Right hindlimb (tissue), 1 donor: ENCODE measurements at regions not wholly inside any gene's neighbourhood (a gene's known extent, or its start where the extent isn't known, plus 50 kb on each side); places are given as distances from the start of the nearest gene placed in this dataset.

ENCODE experiments used
- DNase-seq: peaks from one replicate; pipeline ENCODE4 v3.0.0-alpha.2; 2018

DNA sequence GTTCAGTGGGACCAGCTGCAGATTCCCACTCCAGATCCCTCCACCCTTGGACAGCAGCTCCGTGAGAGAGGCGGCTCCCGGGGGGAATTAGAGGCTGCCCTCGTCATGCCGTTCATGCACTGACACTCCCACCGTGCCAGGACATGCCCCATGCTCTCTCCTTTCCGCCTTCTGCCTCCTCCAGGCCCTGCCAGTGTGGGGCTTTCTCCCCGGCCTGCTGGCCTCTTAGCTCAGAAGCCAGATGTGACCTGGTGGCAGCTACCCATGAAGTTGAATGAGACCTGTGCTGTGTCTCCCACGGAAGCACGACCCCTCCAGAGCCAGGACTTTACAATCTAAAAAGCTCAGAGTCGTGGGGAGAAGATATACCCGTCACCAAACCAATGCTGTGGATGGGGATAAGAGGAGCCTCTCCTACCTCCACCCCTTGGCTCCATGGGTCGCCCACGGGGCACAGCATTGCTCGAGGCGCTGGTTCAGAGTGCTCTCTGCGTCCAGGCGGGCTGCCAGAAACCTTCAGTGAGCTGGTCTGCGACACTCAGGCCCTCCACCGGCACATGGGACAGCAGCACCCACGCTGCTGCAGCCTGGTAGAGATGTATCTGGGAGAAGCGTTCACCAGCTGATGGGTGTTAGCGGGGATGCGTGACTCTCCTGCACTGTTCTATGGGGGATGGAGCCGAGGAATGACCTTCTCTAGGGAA lies 111.0 kb upstream of the GPC1 start:
- no peak for DNase-seq

DNA sequence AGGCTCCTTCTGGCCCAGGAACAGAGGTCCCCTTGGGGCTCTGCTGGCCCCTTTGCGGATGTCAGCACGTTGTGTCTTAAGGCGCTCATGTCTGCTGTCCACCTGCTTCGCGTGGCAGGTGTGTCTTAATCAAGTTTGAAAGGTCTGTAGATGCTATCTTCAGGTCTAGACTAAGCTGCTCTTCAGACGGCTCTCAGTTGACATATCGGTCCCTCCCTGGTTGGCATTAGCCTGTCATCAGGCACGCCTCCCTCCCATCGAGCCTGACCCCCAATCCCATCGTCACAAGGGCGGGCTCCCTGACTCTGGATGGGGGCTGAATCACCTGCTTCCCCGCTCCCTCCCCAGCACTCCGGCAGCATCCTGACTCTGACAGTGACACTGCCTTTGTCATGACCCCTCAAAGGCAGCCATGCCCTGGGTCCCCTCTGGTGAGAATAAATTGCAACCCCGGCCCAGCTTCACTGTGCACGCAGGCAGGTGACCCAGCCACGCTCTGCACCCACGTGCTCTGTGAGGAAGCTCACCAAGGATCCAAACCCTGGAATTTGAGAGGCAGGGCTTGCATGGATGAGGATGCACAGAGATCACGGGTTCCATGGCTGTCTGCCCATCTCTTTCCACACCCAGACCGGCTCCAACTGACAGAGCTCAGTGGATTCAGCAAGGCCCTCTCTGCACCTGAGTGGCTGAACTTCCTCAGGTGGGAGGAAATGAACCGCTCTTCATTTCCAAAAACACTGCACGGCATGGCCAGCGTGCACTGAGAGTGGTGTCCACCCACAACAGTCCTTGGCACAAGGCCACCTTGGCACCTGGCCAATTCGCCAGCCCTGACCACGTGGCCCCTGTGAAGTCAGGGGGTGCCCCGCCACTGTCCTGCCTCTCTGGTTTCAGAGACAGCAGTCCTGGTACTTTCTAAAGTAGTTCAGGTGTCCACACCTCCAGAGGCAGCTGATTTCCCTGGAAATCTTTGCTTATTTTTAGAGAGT lies 110.2 kb upstream of the GPC1 start:
- no peak for DNase-seq

DNA sequence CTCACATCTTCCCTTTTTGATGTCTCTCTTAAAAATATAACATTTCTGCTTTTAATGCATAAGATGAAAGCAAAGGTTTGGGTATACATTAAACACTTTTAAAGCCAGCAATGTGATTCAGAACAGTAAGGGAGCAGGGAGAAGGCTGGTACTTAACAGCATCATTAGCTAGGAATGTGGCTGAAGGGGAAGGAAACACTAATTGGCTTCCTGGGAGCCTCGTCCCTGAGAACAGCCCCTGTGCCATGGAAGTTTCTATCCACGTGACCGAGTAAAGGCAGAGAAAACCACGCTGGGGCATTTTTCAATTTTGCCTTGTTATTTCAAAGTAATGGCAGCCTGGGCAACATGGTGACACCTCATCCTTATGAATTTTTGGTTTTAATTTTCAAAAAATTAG lies 109.2 kb upstream of the GPC1 start:
- DNase-seq: no peak

DNA sequence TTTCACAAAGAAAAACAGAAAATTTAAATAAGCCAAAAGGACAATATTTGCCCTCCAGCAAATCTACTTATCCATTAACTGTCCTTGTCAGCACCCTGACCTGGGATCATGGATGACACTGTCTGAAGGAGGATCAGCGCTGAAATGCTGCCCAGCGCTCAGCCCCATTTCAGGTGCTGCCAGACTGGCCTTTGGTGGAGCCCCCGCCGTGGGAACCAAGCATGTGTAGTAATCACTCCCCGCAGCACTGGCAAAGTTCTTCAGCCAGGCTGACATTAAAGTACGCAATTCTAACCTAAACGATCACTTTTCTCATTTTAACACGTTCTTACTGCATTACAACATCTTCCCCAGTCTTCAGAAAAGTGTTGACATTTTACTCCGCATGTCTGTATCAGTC lies 108.6 kb upstream of the GPC1 start:
- DNase-seq: no peak

DNA sequence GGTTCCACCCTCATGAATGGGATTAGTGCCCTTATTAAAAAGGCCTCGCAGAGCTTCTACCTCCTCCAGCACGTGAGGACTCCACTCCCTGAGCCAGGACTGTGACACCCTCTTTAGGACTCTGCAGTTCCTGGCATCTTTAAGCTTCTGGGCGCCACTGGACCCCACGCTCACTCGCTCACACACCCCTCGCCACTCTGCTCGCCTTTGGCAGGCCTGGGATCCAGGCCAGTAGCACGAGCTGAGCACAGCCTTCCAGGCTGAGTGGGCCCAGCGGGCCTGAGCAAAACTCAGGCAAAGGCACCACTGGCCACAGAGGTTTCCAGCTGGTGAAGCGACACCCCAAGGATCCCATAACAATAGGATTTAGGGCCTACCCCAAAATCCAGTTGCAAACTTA lies 107.9 kb upstream of the GPC1 start:
- DNase-seq: no peak

DNA sequence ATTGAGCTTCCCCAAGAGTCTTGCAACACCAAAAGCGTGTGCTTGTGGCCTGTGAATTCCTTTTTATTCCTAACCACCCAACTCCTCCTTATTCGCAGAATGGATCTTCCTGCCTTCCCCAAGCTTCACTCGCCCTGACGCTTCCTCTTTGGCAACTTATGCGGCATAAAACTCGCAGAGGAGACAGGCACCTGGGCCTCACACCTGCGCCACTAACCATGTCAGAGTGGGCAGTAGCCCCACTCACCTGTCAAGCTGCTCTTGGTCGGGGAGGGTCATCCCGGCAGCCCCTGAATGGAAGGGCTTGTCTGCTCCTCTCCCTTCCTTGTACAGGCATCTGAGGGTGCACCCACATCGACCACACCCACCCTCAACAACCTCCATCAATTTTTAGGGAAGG lies 106.9 kb upstream of the GPC1 start:
- DNase-seq: no peak

DNA sequence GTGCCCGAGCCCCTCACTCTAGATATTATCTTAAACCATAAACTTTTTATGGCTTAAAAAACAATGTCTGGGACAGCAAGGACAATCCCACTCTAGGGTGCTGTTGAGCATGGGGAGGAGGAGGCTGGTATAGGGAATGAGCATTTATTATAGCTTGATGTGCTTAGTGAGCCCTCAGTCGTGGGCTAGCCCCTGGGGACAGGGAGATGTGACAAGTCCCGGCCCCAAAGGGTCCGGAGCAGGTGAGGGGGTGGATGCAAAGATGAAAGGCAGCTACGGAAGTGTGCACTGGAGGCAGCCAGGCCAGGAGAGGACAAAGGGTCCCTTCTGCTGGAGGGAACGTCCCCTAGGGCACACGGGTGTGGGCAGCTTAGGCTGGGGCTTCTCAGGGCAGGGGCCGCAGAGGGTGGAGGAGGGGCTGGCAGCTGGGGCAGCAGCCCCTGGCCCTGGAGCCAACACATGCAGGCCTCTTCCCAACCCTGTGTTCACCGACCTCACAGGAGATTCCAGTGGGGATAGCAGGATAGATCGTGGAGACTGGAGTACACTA lies 106.3 kb upstream of the GPC1 start:
- no peak for DNase-seq

DNA sequence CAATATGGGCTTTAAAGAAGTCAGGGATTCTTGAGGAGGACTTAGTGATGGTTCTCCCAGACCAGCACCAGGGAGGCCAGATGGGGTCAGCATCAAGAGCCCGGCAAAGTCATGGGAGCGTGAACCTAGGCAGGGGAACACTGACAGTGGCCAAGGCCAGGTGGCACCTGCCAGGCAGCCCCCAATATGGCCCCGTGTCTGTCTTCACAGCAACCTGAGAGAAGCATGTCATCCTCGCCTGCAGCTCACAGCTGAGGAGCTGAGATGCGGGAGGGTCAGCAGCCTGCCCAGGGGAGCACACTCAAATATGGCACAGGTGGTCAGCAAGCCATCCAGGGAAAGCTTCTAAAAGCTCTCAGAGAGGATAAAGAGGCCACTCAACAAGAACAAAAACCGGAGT lies 105.7 kb upstream of the GPC1 start:
- no peak for DNase-seq

DNA sequence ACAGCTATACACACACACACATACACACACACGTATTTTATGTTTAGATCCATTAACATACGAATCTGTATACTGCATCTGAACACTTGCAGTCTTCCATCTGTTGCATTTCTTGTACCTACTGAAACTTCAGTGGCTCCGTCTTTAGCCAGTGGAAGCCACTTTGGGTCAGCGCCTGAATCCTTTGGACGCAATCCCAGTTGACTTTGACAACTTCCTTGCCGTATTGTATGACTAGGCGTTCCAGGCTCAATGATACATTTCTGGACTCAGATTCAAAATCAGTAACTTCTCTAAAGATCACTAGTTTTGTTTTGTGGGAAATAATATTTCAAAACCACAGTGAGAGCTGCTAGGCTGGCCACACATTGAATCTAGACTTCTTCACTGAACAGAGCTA lies 101.5 kb upstream of the GPC1 start:
- no peak for DNase-seq

DNA sequence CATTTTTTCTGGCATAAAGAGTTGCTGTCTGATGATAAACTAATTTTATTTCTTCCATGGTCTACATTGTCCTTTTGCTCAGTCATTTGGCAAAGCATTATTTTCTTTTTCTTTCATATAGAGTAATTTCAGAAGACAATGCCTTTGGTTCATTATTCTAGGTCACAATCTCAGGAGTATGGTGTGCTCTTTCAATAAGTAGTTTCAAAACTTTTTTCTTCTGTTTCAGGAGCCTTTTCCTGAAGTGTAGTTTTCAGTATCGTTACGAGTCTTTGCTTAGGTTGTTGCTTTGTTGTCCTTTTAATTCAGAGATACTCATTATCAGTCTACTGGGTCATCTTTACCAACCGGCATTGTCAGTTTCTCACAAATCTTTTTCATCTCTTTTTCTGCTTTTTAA lies 100.4 kb upstream of the GPC1 start:
- DNase-seq: no peak

DNA sequence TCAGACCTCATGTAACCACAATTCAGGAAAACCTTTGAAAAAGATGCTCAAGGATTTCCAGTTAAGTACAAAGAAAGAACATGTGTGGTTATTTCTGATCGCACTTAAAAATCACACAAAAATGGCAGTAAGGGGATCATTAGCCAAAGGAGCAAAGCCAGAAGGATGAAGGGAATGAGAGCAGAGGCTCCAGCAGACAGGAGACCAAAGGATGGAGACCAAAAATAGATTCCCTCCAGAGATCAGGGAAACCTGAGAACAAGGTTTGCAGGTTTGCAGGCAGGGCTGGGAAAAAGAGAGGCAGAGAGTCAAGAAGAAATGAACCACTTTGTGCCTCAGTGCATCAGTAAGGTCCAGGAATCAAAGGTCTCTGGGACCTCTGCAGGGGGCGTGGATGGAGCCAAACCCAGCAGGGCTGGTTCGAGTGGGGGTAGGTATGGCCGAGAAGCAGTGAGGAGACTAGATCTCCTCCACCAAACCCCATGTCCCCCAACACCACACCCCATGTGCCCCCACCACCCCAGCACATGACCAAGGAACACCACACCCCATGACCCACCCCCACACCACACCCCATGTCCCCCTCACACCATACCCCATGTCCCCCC lies 98.5 kb upstream of the GPC1 start:
- no peak for DNase-seq

DNA sequence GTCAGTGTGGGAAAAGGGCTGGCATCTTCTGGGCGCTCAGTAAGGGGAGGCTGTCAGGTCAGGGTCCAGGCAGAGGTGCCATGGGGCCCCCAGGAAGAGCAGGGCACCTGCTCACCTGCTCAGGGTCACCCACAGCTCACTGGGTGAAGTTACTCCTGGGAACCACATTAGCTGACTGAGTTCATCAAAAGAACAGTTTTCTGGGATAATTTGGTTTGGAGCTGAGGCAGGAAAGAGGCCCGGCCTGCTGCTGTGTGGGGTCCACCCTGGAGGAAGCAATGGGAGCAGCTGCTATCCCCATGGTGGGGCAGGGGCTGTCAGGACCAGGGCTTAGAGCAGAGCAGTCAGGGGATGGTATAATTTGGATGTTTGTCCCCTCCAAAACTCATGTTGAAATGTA lies 97.2 kb upstream of the GPC1 start:
- DNase-seq: no peak

DNA sequence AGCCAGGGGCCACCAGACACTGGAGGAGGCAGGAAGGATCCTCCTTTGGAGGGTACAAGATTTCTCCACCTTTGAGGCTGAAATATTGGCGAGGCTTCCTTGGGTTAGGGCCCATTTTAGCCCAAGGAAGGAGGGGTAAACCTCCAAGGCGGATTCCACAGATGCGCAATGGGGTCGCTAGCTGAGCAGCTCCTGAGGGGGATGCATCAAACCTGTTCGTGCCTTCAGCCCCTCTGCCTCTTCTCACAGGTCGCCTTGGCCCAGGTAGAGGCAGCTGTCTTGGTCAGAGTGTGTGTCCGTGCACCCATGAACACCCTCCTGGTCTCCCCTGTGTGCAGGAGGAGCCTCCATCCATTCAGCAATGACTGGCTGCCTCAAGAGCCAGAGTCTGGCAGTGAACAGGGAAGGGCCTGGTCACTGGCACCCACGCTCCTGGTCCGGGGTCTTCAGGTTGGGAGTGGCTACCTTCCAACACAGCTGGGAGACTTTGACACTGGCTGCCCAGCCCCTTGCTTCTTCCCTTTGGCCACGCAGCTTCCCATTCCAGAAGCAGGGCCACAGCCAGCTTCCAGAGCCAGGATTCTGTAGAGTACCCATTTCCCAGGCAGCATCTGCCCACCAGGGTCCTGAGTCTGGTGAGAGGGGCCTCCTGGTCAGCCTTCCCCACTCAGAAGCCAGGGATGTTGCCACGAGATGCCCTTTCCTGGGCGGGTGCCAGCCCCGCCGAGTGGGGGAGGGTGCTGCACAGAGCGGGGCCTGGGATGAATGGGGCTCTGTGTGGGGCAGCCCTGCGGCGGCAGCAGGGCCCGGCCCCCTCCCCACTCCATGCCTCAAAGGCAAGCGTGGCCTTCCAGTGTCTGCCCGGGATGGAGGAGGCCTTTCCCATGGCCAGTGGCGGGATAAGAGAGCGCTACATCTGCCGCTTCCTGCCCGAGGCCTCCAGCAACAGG lies 95.8 kb upstream of the GPC1 start:
- no peak for DNase-seq

DNA sequence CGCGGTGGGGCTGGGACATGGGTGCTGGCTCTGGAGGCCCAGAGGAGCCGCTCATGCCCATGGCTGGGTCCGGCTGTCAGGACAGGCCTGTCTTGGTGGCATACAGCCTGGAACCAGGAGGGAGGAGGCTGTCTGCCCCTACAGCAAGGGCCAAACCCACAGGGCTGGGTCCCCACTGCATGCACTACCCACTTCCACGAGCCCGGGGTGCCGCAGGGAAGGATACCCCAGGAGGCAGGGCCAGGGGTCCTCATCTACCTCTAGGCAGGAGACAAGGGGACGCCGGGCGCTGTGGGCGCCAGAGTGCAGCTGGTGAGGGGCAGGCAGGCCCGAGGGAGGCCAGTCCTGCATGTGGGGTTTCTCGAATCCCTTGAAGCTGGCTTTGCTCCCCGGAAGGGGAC lies 95.1 kb upstream of the GPC1 start:
- no peak for DNase-seq

DNA sequence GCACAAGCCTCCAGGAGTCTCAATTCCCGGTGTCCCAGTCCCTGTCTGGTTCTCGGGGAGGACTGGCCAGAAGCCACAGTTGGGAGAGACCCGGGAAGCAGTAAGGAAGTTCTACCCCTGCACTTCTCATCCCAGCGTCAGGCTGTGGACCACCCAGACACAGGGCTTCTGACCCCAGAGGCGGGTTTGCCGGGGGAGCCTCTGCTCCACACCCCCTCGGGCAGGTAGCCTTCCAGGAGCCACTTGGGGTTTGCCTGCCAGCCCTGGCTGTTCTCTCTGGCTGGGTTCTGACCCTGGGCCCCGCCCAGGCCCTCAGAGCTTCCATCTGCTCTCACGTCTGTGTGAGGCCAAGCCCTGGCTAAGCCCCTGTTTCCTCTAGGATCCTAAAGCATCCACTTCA lies 94.4 kb upstream of the GPC1 start:
- DNase-seq: no peak

DNA sequence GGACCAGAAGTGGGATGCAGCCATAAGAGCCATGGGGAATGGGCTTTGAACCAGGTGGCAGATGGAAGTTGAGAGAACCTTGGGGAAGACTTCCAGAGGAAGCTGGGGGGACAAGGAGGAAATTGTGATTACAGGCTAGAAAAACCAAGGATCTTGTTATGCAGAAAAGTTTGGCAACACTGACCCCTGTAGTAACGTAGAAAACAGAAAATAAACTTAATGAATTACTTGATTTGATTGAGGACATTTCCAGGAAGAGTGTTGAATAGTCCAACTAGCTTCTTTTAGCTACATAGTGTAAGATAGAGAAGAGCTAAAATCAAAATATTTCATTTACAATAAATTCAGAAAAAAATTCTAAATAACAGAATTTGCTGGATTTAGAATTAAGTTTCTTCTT lies 91.9 kb upstream of the GPC1 start:
- DNase-seq: no peak

DNA sequence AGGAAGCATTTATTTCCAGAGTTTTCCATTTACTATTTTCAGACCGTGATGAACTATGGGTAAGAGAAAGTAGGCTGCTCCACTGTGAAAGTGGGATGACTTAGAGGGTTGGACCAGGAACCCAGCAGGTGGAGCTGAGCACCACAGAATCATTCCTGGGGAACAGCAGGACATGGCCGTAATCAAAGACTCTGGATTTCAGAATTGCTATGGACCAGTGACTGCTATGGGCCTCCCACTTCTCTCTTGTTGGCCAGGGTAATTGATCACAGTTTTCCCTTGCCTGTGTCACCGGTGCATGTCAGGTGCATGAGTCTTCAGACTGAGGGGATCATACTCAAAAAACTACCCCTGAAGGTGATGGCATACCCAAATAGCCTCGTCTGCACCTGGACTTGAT lies 90.6 kb upstream of the GPC1 start:
- DNase-seq: no peak

DNA sequence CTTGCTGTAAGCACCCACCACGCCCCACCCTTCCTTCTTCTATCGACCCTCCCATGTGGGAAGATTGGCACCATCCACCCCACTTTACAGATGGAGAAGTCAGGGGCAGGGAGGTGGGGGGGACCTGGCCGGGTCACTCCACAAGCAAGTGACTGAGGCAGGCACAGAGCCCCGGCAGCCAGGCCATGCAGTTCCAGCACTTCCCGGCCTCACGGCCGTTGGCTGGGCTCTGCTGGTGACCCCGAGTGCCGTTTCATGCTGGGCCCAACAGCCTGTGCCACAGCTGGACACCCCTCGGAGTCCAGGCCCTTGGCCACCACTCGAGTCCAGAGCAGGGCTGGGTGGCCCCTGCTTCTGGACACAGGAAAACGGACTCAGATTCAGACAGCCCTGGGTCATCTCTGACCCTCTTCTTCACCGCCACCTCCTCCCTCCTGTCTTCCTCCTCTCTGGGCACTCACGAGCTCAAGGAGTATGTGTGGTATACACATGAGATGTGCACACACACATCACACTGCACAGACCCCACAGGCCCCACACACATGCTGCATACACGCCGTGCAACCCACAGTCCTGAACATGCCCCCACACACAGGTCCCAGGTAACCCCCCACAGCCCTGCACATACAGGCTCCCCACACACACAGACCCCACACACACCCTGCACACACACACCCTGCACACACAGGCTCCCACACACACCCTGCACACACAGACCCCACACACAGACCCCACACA lies 89.3 kb upstream of the GPC1 start:
- DNase-seq: no peak

DNA sequence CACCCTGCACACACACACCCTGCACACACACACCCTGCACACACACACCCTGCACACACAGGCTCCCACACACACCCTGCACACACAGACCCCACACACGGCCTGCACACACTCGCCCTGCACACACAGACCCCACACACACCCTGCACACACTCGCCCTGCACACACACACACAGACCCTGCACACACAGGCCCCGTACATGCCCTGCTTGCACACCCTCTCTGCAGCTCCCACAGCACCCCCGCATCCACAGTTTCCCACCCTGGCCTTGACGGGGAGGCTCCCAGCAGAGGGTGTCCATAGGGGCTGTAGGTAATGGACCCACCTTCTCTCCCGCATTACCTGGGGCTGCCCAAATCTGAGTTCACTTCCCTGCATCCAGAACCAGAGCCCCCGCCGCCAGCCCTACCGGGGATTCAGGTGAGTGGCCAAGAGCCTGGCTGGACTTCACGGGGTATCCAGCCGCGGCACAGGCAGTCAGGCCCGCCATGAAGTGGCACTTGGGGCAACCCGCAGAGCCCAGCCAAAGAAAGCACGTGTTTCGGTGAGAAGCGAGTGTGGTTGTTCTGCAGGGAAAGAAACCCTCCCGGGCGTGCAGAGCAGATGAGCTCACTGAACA lies 88.6 kb upstream of the GPC1 start:
- no peak for DNase-seq

DNA sequence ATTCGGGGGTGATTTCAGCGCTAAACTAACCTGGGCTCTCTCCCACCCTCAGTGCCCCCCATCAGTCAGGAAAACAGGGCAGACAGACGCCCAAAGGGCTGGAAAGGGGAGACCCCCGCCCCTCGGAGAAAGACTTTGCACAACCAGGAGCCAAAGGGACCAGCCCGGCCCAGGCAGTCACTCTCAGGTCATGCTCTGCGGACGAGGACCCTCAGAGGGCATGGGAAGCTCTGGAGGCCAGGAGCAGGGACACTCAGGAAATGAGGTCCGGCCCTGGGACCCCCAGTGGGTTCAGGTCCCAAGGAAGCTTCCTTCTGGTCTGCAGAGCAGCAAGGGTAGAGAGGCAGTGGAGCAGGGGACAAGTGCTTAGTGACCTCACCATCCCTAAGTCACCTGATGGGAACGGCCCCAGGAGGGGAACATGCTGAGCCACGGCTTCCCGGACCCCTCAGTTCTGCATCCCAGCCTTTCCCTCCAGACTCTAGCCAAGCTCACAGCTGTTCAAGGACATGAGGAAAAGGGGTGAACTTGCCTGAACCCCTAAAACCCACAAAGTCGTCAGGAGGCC lies 88.0 kb upstream of the GPC1 start:
- no peak for DNase-seq

DNA sequence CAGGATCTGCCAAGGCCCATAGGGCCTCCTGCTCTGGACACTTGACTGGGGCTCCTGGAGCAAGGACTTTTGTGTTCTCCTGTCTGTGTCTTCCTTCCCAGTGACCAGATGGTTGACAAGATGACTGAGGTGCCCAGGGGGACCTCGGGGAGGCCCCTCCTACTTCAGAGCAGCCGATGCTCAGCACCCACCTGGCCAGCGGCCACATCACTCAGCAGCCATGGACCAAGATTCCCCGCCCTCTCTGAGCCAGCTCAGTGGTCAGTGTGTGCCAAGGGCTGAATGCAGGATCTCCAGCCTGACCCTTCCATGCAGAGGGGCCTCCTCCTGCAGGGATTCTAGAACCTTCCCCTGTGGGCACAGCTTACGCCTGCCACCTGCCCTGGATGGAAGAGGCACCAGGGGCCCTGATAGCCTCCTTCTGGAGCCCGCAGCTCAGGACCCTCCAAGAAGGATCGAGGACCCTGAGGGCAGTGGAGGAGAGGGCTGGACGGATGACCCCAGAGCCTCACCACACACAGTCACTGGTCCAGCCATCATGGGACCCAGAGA lies 87.4 kb upstream of the GPC1 start:
- no peak for DNase-seq
